WERI-Rb-1 (cell line): ENCODE measurements at regions not wholly inside any gene's neighbourhood (a gene's known extent, or its start where the extent isn't known, plus 50 kb on each side); places are given as distances from the start of the nearest gene placed in this dataset.
"Not testable (repeated sequence)": the region's sequence is repeated elsewhere in the genome, so short reads cannot be mapped to it uniquely, and the experiment has no call there.

Experiments used
- DNase-seq: peaks from one replicate; pipeline ENCODE4 v3.0.0-alpha.2; 2020
- H3K27ac ChIP-seq: fragments of 250-450 bp; sonication (Bioruptor Pico); 2 replicates; pipeline ENCODE4 v1.5.1; 2020; ENCODE audit warnings: mild to moderate bottlenecking, moderate library complexity
- H3K27me3 ChIP-seq: fragments of 250-450 bp; sonication (Bioruptor Pico); 2 replicates; pipeline ENCODE4 v1.5.1; 2021; ENCODE audit warnings: mild to moderate bottlenecking, low read depth, moderate library complexity; ENCODE audit not compliant: insufficient read depth, severe bottlenecking
- H3K36me3 ChIP-seq: fragments of 250-450 bp; sonication (Bioruptor Pico); 2 replicates; pipeline ENCODE4 v1.5.1; 2020; ENCODE audit warnings: mild to moderate bottlenecking, moderate library complexity
- H3K4me3 ChIP-seq: 2 replicates; pipeline ENCODE4 v1.5.1; 2011; ENCODE audit warnings: low read depth, mild to moderate bottlenecking, control low read depth, low read length
- H3K9me3 ChIP-seq: fragments of 250-450 bp; sonication (Bioruptor Pico); 2 replicates; pipeline ENCODE4 v1.5.1; 2021; ENCODE audit warnings: mild to moderate bottlenecking, moderate library complexity; ENCODE audit not compliant: severe bottlenecking
- TF ChIP-seq, protein P1 (sequence below): IDR thresholded peaks from 2 replicates; pipeline ENCODE4 v1.5.1; 2011; ENCODE audit warnings: low read depth, mild to moderate bottlenecking, control low read depth, inconsistent platforms, low read length

GRCh38 chr14:53841109-53842099, 115.2 kb downstream of the BMP4 start:
- Histone ChIP-seq H3K4me3 (no peak overlapping the region), H3K27me3 (peaks cover 32% of the 10 kb centered on the region), H3K9me3 (no peaks in the 10 kb centered on the region), H3K27ac (no peak overlapping the region), H3K36me3 (no peaks in the 10 kb centered on the region)
- TF ChIP-seq, protein P1, sequence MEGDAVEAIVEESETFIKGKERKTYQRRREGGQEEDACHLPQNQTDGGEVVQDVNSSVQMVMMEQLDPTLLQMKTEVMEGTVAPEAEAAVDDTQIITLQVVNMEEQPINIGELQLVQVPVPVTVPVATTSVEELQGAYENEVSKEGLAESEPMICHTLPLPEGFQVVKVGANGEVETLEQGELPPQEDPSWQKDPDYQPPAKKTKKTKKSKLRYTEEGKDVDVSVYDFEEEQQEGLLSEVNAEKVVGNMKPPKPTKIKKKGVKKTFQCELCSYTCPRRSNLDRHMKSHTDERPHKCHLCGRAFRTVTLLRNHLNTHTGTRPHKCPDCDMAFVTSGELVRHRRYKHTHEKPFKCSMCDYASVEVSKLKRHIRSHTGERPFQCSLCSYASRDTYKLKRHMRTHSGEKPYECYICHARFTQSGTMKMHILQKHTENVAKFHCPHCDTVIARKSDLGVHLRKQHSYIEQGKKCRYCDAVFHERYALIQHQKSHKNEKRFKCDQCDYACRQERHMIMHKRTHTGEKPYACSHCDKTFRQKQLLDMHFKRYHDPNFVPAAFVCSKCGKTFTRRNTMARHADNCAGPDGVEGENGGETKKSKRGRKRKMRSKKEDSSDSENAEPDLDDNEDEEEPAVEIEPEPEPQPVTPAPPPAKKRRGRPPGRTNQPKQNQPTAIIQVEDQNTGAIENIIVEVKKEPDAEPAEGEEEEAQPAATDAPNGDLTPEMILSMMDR: no peak
- DNase-seq: no peak

GRCh38 chr14:53840444-53840843, 116.2 kb downstream of the BMP4 start:
- no peak for DNase-seq
- no peak overlapping the region for H3K4me3 ChIP-seq
- no peaks in the 10 kb centered on the region for H3K36me3 ChIP-seq
- H3K9me3 ChIP-seq: no peaks in the 10 kb centered on the region
- no peak overlapping the region for H3K27ac ChIP-seq
- peaks cover 31% of the 10 kb centered on the region for H3K27me3 ChIP-seq
- TF ChIP-seq, protein P1: no peak

DNA sequence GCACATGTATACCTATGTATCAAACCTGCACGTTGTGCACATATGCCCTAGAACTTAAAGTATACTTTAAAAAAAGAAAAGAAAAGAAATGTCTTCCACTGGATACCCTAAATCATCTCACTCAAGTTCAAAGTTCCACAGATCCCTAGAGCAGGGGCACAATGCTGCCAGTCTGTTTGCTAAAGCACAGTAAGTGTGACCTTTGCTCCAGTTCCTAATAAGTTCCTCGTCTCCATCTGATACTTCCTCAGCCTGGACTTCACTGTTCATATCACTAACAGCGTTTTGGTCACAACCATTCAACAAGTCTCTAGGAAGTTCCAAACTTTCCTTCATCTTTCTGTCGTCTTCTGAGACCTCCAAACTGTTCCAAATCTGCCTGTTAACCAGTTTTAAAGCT, 118.3 kb downstream of the BMP4 start:
- DNase-seq: no peak
- Histone ChIP-seq H3K4me3 (no peak overlapping the region), H3K27ac (no peak overlapping the region), H3K9me3 (no peaks in the 10 kb centered on the region), H3K36me3 (no peaks in the 10 kb centered on the region), H3K27me3 (peaks cover 24% of the 10 kb centered on the region)
- TF ChIP-seq, protein P1: no peak

- peaks cover 18% of the 10 kb centered on the region for H3K27me3 ChIP-seq
- not testable (repeated sequence) for H3K27ac ChIP-seq, H3K4me3 ChIP-seq, H3K9me3 ChIP-seq, DNase-seq, H3K36me3 ChIP-seq
Observed at GRCh38 chr14:53837656-53838055, 119.0 kb downstream of the BMP4 start.

DNA sequence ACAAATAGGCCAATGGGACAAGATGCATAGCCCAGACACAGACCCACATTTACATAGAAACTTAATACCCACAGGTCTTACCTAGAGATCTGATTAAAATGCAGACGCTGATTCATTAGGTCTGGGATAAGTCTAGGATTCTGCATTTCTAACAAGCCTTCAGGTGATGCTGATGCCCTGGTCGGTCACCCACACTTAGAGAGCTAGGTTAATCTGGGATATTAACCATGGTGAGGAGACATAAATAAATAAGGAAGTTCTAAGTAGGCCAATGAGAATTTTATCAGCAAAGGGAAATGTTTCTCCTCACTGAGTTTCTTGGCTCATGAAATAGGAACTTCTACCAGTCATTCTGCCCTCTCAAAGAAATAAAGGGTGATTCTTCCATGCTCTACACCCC, 120.1 kb downstream of the BMP4 start:
- Histone ChIP-seq H3K4me3 (no peak overlapping the region), H3K27me3 (peaks cover 16% of the 10 kb centered on the region), H3K9me3 (no peaks in the 10 kb centered on the region), H3K36me3 (no peaks in the 10 kb centered on the region), H3K27ac (no peak overlapping the region)
- DNase-seq: no peak
- TF ChIP-seq, protein P1: no peak

GRCh38 chr14:53828820-53829219, 127.8 kb downstream of the BMP4 start:
- H3K4me3 ChIP-seq: no peak overlapping the region
- TF ChIP-seq, protein P1: no peak
- H3K27me3 ChIP-seq: peaks cover 33% of the 10 kb centered on the region
- no peaks in the 10 kb centered on the region for H3K9me3 ChIP-seq
- no peak overlapping the region for H3K27ac ChIP-seq
- H3K36me3 ChIP-seq: no peaks in the 10 kb centered on the region
- no peak for DNase-seq
